Testis (tissue), 2 donors: ENCODE measurements at regions not wholly inside any gene's neighbourhood (a gene's known extent, or its start where the extent isn't known, plus 50 kb on each side); places are given as distances from the start of the nearest gene placed in this dataset.

Experiments
- DNase-seq: peaks from one replicate; pipeline ENCODE4 v3.0.0-alpha.2; 2019
- H3K27ac ChIP-seq, 2 donors: fragments of 200-600 bp; sonication (generic); one replicate each; pipeline ENCODE4 v1.5.1; 2019
- H3K27me3 ChIP-seq: fragments of 200-600 bp; sonication (generic); one replicate; pipeline ENCODE4 v1.5.1; 2019
- H3K36me3 ChIP-seq: fragments of 200-600 bp; sonication (generic); one replicate; pipeline ENCODE4 v1.5.1; 2017; ENCODE audit warnings: low read depth; ENCODE audit errors: missing control alignments
- H3K4me1 ChIP-seq: fragments of 200-600 bp; sonication (generic); one replicate; pipeline ENCODE4 v1.5.1; 2019
- H3K4me3 ChIP-seq, 2 donors: fragments of 200-600 bp; sonication (generic); one replicate each; pipeline ENCODE4 v1.5.1; 2017 to 2019
- H3K9me3 ChIP-seq: fragments of 200-600 bp; sonication (generic); one replicate; pipeline ENCODE4 v1.5.1; 2017
- CTCF ChIP-seq, 3 experiments: fragments of 450-650 bp in 2 of 3; fragments of 200-600 bp in 1 of 3; sonication (generic) in 1 of 3; IDR thresholded peaks; one replicate each; pipeline ENCODE4 v1.5.1; 2016 to 2019; ENCODE audit warnings: antibody characterized with exemption in 3 of 3, mild to moderate bottlenecking in 2 of 3, moderate library complexity in 1 of 3
- POLR2A ChIP-seq: fragments of 450-650 bp; IDR thresholded peaks from one replicate; pipeline ENCODE4 v1.6.1; 2017; ENCODE audit warnings: antibody characterized with exemption, mild to moderate bottlenecking, moderate library complexity
- WGBS, 2 donors: methylation state at CpG; one replicate each; pipeline ENCODE4 v1.1.5; 2018; 5-methylcytosine and 5-hydroxymethylcytosine counted together
- intact Hi-C: fragments of 100-400 bp; cut with DNase I; formaldehyde crosslinking; loops from one replicate; pipeline ENCODE4 v1.15.1; 2023; ENCODE audit warnings: low total_unique reads

GRCh38 chr9:7710686-7711085 is 88.9 kb downstream of the DMAC1 start:
- TF ChIP-seq POLR2A, result no peak
- no peak for TF ChIP-seq CTCF (IDR thresholded peaks at IDR 0.05)
- Histone ChIP-seq H3K36me3 (no peaks in the 10 kb centered on the region), H3K4me1 (no peaks in the 10 kb centered on the region), H3K27me3 (no peaks in the 10 kb centered on the region), H3K27ac (no peak overlapping the region), H3K9me3 (no peaks in the 10 kb centered on the region), H3K4me3 (no peak overlapping the region)
- DNase-seq, result no peak
- intact Hi-C loops, result no loop called here

- intact Hi-C loops, result no loop called here
- WGBS, 2 donors, result 89 to 96% methylated on average over 4 of the region's 4 CpGs
- no peak overlapping the region for H3K4me3 ChIP-seq
- H3K27ac ChIP-seq, result no peak overlapping the region
- H3K9me3 ChIP-seq, result no peaks in the 10 kb centered on the region
- H3K4me1 ChIP-seq, result no peaks in the 10 kb centered on the region
- TF ChIP-seq CTCF (IDR thresholded peaks at IDR 0.05) (no peak), POLR2A (no peak)
- no peaks in the 10 kb centered on the region for H3K36me3 ChIP-seq
- DNase-seq, result no peak
- no peaks in the 10 kb centered on the region for H3K27me3 ChIP-seq
Observed at GRCh38 chr9:7707934-7708333, 91.6 kb downstream of the DMAC1 start.

- TF ChIP-seq POLR2A (no peak), CTCF (IDR thresholded peaks at IDR 0.05) (no peak)
- DNase-seq, result no peak
- WGBS, 2 donors, result 29 to 59% methylated on average over 1 of the region's 1 CpG
- no peaks in the 10 kb centered on the region for H3K9me3 ChIP-seq
- intact Hi-C loops, result no loop called here
- H3K27me3 ChIP-seq, result no peaks in the 10 kb centered on the region
- no peaks in the 10 kb centered on the region for H3K4me1 ChIP-seq
- no peaks in the 10 kb centered on the region for H3K36me3 ChIP-seq
- no peak overlapping the region for H3K27ac ChIP-seq
- no peak overlapping the region for H3K4me3 ChIP-seq
Observed at GRCh38 chr9:7704543-7704942, 95.0 kb downstream of the DMAC1 start.

GRCh38 chr9:7691909-7692308 is 107.7 kb downstream of the DMAC1 start:
- intact Hi-C loops, result no loop called here
- Histone ChIP-seq H3K27ac (no peak overlapping the region), H3K27me3 (no peaks in the 10 kb centered on the region), H3K9me3 (no peaks in the 10 kb centered on the region), H3K4me3 (no peak overlapping the region), H3K4me1 (no peaks in the 10 kb centered on the region), H3K36me3 (no peaks in the 10 kb centered on the region)
- no peak for DNase-seq
- TF ChIP-seq POLR2A, result no peak
- no peak for TF ChIP-seq CTCF (IDR thresholded peaks at IDR 0.05)
- WGBS, 2 donors, result 79 to 93% methylated on average over 2 of the region's 2 CpGs

GRCh38 chr9:7690014-7690413 is 109.6 kb downstream of the DMAC1 start:
- H3K36me3 ChIP-seq, result no peaks in the 10 kb centered on the region
- no peaks in the 10 kb centered on the region for H3K4me1 ChIP-seq
- no peaks in the 10 kb centered on the region for H3K9me3 ChIP-seq
- intact Hi-C loops, result no loop called here
- DNase-seq, result no peak
- no peak overlapping the region for H3K27ac ChIP-seq
- no peak overlapping the region for H3K4me3 ChIP-seq
- H3K27me3 ChIP-seq, result no peaks in the 10 kb centered on the region
- no peak for TF ChIP-seq CTCF (IDR thresholded peaks at IDR 0.05)
- TF ChIP-seq POLR2A, result no peak
